ENCODE measurements at regions not wholly inside any gene's neighbourhood (a gene's known extent, or its start where the extent isn't known, plus 50 kb on each side); places are given as distances from the start of the nearest gene placed in this dataset.

DNA sequence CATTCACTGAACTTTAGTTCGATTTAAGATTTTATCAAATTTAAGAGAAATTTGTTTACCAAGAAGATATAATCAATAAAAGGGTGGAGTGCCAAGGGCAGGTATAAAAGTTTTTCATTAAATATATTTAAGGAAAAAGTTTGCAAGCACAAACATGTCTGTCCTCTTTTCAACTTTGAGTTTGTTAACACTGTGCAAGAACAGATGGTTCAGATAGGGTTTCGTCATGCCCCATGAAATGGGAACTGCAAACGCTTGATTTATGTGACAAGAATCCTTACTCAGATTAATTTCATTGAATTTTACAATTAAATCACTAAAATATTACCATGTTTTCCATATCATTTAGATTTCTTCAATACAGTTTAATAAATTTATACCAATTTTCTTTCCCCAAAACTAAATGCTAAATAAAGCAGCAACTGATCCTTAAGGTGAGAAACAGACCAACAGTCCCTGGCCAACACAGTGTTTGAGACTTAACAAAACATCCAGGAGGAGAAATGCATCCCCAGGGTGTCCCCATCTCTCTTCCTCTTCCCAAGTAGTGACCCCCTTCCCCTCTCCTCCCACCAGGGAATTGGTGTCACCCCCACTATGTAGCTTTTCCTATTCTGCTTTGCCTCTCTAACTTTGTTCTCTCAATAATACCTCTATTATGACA, 292.9 kb downstream of the LTN1 start:
- CTCF ChIA-PET (ENCODE audit: low intra/inter-chr PET ratio): no interaction called here
- no peaks in the 10 kb centered on the region for H3K36me3 ChIP-seq (ENCODE audit: control insufficient read depth, insufficient read depth, low read length)
- no peak overlapping the region for H3K4me2 ChIP-seq (ENCODE audit: insufficient read depth, low read length)
- TF ChIP-seq PRMT5 (CRISPR knock-in tag; IDR thresholded peaks at IDR 0.05) (no peak), RAD21 (CRISPR knock-in tag; conservative IDR thresholded peaks at IDR 0.05 in 1 of 2, IDR thresholded peaks at IDR 0.05 in 1 of 2) (no peak), CXXC5 (CRISPR knock-in tag; IDR thresholded peaks at IDR 0.05) (no peak), FOXP1 (CRISPR knock-in tag; IDR thresholded peaks at IDR 0.05) (no peak), ZNF444 (CRISPR knock-in tag; IDR thresholded peaks at IDR 0.05) (no peak), DACH1 (IDR thresholded peaks at IDR 0.05; ENCODE audit: partially characterized antibody) (no peak)
- TF ChIP-seq, protein P1, sequence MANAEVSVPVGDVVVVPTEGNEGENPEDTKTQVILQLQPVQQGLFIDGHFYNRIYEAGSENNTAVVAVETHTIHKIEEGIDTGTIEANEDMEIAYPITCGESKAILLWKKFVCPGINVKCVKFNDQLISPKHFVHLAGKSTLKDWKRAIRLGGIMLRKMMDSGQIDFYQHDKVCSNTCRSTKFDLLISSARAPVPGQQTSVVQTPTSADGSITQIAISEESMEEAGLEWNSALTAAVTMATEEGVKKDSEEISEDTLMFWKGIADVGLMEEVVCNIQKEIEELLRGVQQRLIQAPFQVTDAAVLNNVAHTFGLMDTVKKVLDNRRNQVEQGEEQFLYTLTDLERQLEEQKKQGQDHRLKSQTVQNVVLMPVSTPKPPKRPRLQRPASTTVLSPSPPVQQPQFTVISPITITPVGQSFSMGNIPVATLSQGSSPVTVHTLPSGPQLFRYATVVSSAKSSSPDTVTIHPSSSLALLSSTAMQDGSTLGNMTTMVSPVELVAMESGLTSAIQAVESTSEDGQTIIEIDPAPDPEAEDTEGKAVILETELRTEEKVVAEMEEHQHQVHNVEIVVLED (CRISPR knock-in tag; IDR thresholded peaks at IDR 0.05): no peak
- TF ChIP-seq, protein P2, sequence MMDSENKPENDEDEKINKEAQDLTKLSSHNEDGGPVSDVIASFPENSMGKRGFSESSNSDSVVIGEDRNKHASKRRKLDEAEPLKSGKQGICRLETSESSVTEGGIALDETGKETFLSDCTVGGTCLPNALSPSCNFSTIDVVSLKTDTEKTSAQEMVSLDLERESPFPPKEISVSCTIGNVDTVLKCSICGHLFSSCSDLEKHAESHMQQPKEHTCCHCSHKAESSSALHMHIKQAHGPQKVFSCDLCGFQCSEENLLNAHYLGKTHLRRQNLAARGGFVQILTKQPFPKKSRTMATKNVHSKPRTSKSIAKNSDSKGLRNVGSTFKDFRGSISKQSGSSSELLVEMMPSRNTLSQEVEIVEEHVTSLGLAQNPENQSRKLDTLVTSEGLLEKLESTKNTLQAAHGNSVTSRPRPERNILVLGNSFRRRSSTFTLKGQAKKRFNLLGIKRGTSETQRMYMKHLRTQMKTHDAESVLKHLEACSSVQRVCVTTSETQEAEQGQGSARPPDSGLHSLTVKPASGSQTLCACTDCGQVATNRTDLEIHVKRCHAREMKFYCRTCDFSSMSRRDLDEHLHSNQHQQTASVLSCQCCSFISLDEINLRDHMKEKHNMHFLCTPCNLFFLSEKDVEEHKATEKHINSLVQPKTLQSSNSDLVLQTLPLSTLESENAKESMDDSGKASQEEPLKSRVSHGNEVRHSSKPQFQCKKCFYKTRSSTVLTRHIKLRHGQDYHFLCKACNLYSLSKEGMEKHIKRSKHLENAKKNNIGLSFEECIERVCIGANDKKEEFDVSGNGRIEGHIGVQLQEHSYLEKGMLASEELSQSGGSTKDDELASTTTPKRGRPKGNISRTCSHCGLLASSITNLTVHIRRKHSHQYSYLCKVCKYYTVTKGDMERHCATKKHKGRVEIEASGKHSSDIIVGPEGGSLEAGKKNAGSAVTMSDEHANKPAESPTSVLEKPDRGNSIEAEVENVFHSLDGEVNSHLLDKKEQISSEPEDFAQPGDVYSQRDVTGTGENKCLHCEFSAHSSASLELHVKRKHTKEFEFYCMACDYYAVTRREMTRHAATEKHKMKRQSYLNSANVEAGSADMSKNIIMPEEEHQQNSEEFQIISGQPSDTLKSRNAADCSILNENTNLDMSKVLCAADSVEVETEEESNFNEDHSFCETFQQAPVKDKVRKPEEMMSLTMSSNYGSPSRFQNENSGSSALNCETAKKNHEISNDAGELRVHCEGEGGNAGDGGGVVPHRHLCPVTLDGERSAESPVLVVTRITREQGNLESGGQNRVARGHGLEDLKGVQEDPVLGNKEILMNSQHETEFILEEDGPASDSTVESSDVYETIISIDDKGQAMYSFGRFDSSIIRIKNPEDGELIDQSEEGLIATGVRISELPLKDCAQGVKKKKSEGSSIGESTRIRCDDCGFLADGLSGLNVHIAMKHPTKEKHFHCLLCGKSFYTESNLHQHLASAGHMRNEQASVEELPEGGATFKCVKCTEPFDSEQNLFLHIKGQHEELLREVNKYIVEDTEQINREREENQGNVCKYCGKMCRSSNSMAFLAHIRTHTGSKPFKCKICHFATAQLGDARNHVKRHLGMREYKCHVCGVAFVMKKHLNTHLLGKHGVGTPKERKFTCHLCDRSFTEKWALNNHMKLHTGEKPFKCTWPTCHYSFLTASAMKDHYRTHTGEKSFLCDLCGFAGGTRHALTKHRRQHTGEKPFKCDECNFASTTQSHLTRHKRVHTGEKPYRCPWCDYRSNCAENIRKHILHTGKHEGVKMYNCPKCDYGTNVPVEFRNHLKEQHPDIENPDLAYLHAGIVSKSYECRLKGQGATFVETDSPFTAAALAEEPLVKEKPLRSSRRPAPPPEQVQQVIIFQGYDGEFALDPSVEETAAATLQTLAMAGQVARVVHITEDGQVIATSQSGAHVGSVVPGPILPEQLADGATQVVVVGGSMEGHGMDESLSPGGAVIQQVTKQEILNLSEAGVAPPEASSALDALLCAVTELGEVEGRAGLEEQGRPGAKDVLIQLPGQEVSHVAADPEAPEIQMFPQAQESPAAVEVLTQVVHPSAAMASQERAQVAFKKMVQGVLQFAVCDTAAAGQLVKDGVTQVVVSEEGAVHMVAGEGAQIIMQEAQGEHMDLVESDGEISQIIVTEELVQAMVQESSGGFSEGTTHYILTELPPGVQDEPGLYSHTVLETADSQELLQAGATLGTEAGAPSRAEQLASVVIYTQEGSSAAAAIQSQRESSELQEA (IDR thresholded peaks at IDR 0.05; ENCODE audit: low read depth): no peak
- TF ChIP-seq, protein P3, sequence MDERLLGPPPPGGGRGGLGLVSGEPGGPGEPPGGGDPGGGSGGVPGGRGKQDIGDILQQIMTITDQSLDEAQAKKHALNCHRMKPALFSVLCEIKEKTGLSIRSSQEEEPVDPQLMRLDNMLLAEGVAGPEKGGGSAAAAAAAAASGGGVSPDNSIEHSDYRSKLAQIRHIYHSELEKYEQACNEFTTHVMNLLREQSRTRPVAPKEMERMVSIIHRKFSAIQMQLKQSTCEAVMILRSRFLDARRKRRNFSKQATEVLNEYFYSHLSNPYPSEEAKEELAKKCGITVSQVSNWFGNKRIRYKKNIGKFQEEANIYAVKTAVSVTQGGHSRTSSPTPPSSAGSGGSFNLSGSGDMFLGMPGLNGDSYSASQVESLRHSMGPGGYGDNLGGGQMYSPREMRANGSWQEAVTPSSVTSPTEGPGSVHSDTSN (CRISPR knock-in tag; IDR thresholded peaks at IDR 0.05; ENCODE audit: low read depth): no peak
- TF ChIP-seq, protein P3 (tag; conservative IDR thresholded peaks at IDR 0.05; ENCODE audit: low read depth): no peak

More for the DNA sequence above, 292.9 kb downstream of the LTN1 start:
- in situ Hi-C loops (cut with MboI): no loop called here
- Histone ChIP-seq H2AFZ (ENCODE audit: low read depth, low read length) (no peak overlapping the region), H3K9me3 (replicated peaks; ENCODE audit: control insufficient read depth, insufficient read depth, low read depth, low read length) (peaks cover 3% of the 10 kb centered on the region; the same call in 1 of the 2 replicates), H3K79me2 (ENCODE audit: control insufficient read depth, insufficient read depth, low read length) (no peaks in the 10 kb centered on the region), H4K20me1 (replicated peaks; ENCODE audit: control insufficient read depth, insufficient read depth, low read length) (no peaks in the 10 kb centered on the region), H3K4me3 (no peak overlapping the region), H3K4me1 (replicated peaks in 1 of 2; ENCODE audit: control insufficient read depth in 2 of 2, insufficient read depth in 2 of 2, low read length in 2 of 2) (no peaks in the 10 kb centered on the region), H3K9me1 (ENCODE audit: control insufficient read depth, insufficient read depth, low read length) (no peaks in the 10 kb centered on the region), H3K9ac (ENCODE audit: insufficient read depth in 1 of 2, low read depth in 2 of 2, low read length in 2 of 2) (no peak overlapping the region), H3K27ac (ENCODE audit: extremely low read depth, low read depth, low read length) (no peak overlapping the region), H3K27me3 (ENCODE audit: control insufficient read depth in 2 of 2, insufficient read depth in 2 of 2, low read length in 2 of 2) (no peaks in the 10 kb centered on the region)
- no peak for DNase-seq (ENCODE audit: extremely low read depth in 1 of 4, low spot score in 3 of 4)
- WGBS (ENCODE audit: insufficient coverage, low coverage, missing lambda C conversion rate): 0% methylated on average over 3 of the region's 3 CpGs
- ATAC-seq: no peak
- POLR2A ChIA-PET: no interaction called here
- no peak for FAIRE-seq
- BruUV-seq (replicated peaks): no TSS peak
- intact Hi-C loops (cut with micrococcal nuclease): no loop called here
